ENCODE measurements at regions not wholly inside any gene's neighbourhood (a gene's known extent, or its start where the extent isn't known, plus 50 kb on each side); places are given as distances from the start of the nearest gene placed in this dataset.
A peak's percentile ranks its signal among the peaks of the same experiment; 100 is the strongest.
"Not testable (repeated sequence)": the region's sequence is repeated elsewhere in the genome, so short reads cannot be mapped to it uniquely, and the experiment has no call there.

DNA sequence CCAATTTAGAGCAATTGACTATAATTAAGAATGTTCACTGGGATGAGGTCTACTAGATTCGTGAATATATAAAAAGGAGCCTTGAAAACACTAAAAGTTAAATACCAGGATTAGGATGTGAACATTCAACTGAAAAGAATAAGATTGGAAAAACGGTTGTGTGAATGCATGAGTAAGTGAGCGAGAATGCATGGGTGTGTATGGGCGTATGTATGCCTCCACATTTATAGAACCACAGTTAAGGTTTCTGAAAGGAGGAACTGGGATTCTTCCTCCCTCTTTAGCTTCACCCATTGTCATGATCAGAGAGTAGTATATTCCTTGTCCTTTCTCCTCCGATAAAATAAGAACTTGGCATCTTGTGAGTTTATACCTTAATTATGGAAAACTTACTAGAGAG lies 151.1 kb upstream of the UBE2E3 start:
- no peak for DNase-seq

DNA sequence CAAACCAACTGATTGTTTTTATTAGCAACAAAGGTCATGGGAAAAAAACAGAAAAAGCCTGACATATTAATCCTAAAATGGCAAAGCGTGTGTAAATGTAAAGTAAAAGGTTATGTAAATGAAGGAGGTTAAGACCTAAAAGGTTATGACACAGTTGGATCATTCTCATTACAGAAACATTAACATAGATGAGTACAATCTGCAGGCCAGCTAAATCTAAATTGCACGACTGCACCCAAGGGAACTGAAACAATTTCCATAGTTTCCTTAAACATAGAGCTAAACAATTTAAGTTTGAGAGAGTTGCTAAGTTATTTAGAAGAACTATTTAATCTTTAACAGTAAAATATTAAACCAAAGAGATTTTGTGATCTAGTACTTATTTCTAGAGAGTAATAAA lies 151.6 kb upstream of the UBE2E3 start:
- no peak for DNase-seq

DNA sequence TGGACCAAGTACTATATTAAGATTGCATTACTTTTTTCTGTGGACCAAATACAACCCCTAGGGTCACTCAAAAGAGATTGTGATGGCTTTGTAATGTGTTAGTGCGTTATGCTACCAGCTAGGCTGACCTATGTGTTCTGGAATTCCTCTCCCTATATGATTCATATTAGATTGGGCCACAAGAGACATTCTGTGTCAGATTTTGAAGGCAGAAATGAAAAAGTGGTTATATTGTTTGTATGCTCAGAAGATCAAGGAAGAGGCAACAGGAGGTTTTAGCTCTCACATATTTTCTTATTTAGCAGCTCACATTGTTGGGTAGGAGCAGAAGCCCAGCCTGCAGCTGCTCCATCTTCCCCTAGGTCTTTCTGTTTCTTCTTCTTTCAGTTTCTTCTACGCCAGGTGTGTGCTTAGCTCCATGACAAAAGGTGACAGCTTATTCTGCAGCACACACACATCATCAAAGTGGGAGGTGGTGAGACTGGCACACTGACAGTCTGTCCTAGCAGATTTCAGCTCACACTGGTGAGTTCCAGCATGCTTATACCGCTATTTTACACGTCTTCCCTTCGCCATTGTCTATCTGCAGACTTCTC lies 156.8 kb upstream of the UBE2E3 start:
- no peak for DNase-seq

DNA sequence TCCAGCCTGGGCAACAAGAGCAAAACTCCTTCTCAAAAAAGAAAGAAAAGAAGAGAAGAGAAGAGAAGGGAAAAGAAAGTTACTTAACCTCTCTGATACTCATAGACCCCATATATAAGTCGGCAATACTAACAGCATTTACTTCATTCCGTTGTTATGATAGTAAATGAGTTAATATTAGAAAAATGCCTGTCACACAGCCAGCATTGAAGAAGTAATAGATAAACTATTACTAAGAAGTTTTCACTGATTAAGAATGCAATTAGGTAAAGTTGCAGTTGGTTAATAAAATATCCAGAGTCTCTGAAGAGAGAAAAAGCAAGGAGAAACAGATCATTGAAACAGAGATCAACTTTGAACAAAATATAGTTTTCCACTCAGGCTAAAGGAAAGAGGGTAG lies 161.3 kb upstream of the UBE2E3 start:
- no peak for DNase-seq

DNA sequence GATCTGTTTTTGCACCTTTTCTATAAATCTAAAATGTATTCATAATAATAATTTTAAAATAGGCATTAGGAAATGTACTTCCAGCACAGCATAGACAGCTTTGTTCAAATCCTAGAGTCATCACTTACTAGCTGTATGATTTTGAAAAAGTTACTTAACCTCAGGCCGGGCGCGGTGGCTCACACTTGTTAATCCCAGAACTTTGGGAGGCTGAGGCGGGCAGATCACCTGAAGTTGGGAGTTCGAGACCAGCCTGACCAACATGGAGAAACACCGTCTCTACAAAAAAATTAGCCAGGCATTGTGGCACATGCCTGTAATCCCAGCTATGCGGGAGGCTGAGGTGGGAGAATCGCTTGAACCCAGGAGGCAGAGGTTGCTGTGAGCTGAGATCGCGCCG lies 161.7 kb upstream of the UBE2E3 start:
- DNase-seq, result not testable (repeated sequence)

DNA sequence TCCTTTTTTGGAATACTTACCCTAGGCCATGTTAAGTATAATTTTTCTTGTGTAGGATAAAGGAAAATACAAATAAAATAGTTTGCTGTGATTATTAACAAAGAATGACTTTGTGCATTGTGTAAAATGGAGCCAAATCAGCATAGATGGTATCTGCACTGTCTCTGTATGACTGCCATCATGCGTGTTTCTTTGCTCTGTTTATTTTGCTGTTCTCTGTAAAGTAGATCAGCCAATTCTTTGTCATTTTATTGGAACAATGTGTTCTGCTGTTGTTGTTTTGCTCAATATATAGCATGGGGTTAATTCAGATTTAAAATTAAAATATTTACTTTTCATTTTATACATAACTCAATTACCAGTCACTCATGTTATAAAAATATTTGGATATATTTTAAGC lies 181.3 kb upstream of the UBE2E3 start:
- DNase-seq, result no peak

DNA sequence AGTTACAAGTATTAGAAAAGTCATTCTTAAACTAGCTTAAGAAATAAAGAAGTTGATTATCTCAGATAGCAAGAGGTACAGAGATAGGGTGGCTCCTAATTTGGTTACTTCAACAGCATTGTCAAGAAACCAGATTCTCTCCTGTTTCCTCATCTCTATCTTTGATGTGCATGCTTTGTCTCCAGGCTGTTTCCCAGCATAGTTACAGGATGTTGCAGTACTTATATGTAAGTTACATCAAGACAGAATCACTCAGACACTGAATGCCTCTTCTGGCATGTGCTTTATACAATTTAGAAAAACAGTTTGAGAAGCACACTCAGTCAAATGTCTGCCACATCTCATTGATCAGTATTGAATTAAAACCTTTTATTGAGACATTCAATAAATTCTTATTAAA lies 189.5 kb upstream of the UBE2E3 start:
- no peak for DNase-seq

DNA sequence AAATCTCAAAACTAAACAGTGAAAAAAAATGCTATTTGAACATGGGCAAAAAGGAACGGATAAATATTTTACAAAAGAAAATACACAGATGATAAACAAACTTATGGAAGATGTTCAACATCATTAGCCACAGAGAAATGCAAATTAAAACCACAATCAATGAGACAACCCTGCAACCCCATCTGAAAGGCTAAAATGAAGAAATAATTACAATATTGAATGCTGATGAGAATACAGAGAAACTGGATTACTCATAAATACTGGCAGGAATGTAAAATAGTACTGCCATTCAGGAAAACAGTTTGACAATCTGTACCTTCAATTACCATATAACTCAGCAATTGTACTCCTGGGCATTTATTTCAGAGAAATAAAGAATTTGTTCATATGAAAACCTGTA lies 193.1 kb upstream of the UBE2E3 start:
- DNase-seq, result no peak

DNA sequence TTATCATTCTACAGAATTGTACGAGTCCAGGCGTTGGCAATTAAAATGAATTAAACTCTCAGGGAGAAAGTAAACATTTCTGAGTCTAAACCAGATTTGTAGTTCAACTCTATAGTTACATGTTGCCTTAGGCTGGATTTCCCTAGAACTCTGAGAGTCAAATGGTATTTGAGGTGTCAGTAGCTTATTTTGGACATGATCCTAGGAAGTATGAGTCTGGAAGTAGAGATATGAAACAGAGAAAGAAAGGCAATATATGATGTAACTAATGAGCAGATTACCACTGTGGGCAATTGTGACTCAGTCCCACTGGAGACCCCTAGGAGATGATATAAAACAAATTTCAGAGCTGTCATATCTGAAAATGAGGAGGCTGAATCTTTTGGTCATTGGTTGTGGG lies 199.1 kb upstream of the UBE2E3 start:
- no peak for DNase-seq

DNA sequence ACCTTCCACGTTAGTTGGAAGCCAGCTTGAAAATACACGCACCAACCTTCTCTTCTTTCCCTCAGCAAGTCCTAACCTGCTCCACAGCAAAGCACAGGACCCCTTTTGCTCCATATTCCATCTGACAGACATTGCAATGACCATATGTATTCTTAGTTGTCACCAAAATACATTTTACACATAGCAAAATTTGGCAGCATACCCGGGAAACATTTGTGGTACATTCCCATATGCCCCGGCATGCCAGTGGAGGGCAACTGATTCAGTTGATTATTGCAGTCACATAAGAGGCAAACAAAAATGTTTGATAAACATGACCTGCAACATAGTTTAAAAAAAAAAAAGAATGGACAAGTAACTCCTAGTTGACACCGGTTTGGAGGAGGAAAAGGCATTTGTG lies 202.1 kb upstream of the UBE2E3 start:
- DNase-seq, result no peak

DNA sequence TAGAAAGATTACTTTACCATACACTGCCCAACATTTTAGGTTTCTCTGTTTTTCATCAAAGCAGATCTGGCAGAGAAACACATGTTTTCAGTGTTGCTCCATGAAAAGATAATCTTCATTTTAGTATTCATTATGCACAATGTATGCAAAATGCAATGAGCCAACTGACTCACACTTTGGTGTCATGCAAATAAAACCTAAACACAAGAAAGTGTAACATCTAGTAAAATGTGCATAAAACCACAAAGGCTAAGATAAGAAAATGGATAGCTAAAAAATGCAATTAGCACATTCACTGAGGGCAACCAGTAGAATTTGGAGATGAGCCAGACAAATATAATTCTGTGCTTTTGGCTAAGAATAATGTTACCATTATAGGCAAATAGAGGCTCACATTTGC lies 203.5 kb upstream of the UBE2E3 start:
- no peak for DNase-seq

DNA sequence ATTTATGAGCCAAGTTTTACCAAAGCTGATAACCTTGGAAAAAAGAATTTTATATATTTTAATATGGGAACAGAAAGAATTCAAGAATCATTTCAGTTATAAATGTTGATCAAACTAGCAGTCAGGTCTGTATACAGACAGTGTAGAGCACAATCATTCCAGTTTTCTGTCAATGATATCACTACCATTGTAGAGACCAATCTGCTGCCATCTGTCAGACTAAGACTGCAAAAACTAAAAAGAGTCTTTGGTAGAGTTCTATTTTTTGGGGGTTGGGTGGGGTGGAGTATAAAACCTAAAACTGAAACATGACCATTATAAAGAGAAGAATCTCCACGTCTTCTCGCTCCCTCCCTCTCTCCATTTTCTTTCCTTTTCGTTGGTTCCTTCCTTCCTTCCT lies 204.7 kb upstream of the UBE2E3 start:
- DNase-seq, result no peak

DNA sequence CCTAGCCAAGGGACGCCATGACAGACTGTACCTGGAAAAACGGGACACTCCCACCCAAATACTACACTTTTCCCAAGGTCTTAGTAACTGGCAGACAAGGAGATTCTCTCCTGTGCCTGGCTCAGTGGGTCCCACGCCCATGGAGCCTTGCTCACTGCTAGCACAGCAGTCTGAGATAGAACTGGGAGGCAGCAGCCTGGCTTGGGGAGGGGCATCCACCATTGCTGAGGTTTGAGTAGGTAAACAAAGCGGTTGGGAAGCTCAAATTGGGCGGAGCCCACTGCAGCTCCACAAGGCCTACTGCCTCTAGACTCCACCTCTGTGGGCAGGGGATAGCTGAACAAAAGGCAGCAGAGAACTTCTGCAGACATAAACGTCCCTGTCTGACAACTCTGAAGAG lies 215.1 kb upstream of the UBE2E3 start:
- not testable (repeated sequence) for DNase-seq

DNA sequence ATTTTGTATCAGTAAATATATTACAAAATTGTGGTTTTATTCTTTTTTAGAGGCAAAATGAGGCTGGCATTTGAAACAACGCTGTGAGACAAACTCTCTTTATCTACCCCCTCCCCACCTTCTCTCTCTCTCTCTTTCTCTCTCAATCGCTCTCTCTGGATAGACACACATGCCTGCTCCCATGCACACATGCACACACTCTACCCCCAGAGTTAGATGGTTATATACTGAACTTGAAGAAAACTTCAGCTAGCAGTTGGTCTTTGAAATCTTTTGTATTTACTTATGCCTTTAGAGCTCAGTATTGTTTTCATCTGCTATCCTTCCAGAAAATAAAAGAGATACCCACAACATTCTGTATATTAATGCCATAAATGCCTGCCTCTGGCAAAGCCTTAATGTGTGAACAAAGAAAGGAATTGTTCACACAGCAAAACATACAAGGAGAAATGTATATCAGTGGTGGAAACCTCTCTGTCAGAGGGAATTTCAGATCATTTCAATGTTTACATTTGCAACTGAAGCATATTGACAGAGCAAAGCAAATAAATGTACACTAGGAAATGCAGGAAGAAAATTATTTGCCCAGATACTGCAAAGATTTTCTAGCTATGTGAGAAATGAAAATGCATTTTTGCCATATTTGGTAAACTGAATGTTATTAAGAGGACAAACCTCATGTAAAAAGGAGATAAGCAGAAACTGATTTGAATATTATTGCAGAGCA lies 217.0 kb upstream of the UBE2E3 start:
- no peak for DNase-seq

DNA sequence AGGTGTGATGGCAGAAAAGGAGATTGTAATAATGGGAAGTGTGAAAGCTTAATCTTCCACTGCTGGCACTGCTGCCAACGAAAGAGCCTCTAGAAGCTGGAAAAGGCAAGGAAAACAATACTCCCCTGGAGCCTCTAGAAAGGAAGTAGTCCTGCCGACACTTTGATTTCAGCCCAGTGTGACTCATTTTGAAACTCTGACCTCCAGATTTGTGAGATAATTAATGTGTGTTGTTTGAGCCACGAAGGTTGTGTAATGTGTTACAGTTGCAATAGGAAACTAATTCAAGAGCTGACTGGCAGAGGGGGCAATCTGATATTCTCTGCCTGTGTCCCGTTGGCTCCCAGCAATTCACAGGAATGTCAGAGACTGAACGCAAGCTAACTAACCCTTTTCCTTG lies 219.2 kb upstream of the UBE2E3 start:
- DNase-seq, result peak; percentile 1

DNA sequence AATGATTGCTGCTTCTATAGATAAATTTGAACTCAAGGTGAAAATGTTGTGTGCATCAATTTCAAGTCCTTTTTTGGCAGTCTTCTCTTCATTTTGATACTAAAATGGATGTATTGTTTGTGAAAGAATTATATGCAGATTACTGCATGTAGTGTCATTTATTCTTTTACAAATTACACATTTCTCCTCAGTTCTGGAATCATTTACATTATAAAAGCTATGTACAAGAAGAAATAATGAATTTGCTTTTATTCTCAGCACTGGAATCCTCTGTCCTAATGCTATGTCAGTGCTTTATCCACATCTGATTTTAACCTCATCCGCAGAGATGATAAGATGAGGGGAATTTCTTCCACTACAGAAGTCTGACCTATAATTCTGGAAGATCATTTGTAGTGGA lies 220.8 kb upstream of the UBE2E3 start:
- no peak for DNase-seq

DNA sequence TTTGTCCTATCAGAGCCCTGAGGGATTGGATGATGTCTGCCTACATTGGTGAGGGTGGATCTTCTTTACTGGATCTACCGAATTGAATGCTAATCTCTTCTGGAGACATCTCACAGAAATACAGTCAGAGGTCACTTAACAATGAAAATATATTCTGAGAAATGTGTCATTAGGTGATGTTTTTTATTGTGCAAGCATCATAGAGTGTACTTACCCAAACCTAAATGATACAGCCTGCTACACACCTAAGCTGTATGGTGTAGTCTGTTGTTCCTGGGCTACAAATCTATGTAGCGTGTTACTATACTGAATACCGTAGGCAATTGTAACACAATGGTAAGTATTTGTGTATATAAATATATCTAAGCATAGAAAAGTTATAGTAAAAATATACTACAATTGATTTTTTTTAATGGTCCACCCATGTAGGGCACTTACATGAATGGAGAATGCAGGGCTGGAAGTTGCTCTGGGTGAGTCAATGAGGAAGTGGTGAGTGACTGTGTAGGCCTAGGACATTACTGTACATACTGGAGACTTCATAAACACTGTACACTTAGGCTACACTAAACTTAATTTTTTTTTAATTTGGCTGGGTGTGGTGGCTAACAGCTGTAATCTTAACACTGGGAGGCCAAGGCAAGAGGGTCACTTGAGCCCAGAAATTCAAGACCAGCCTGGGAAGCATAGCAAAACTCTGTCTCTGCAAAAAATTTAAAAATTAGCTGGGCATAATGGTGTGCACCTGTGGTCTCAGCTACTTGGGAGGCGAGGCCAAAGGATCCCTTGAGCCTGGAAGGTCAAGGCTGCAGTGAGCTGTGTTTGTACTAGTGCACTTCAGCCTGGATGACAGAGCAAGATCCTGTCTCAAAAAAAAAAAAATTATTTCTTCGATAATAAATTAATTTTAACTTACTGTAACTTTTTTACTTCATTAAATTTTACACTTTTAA lies 226.3 kb upstream of the UBE2E3 start:
- no peak for DNase-seq

DNA sequence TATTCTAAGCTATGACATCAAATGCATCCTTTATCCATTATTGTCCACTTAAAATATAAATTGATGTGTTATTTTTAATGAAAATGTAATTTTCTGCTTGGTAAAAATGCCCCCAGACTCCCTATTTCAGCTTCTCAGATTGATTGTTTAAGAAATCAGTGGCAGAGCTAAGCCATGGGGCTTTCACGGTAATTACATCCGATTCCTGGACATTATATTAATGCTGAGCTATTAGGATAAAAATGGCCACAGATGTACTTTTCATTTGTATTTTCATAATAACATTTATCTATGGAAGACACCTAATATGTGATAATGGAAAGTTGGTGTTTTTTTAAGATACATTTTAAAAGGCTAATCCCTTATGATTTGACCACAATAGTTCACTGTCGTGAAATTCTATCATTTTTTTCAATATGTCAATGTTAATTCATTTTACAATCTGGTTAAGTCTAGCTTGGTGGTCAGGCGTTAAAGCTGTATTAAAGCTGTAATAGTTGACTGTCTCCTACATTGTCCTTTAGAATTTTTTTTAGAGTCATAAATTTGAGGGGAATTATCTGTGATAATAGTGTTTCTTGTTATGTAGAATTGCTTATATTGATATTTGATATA lies 229.0 kb upstream of the UBE2E3 start:
- no peak for DNase-seq

DNA sequence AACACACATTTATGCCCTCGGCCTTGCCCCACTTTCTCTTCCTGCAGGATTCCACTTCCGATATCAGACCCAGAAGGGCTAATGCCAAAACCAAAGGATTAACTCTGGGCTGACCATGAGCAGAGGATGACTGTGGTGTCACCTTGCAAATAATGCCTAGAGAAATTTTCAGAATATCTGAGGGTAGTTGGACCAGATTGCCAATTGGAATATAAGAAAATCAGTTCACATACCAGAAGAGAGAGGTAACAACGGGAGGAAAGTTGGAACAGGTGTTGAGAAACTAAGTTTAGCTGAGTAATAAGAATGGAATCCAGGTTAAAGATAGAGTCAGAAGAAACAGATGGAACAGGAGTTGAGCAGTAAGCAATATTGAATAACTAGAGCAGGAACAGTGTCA lies 232.7 kb upstream of the UBE2E3 start:
- DNase-seq, result no peak

DNA sequence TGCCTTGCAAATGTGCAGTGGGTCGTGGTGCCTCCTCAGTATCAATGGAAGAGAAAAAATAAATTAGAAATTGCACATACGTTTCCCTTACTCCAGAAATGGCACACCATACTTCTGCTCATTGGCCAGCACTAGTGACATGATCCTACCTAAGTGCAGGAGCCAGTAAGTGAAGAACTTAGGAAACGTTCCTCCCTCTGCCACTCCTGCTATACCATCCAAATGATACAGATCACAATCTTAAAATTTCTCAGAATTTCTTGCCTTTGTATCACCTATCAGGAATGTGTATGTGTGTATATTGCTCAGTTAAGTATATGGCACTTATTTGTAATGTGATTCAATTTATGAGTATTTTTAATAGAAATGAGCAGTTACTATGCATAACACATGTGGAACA lies 237.0 kb upstream of the UBE2E3 start:
- no peak for DNase-seq

DNA sequence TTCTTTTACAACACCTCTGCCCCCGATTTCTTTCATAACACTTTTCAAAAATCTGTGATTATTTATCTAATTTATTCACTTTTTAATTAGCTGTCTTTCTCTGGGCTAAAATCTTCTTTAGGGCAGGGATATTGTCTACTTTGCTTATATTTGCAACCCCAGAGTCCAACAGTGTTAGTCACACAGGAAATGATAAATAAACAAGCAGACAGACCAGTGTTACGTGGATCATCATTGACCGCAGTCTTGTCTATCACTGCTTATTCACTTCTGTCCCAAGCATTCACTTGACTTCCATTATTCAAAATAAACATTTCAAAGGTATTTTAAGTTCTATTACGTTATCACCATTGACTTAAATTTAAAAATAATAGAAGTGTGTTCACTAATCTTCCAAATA lies 237.6 kb upstream of the UBE2E3 start:
- DNase-seq, result no peak

DNA sequence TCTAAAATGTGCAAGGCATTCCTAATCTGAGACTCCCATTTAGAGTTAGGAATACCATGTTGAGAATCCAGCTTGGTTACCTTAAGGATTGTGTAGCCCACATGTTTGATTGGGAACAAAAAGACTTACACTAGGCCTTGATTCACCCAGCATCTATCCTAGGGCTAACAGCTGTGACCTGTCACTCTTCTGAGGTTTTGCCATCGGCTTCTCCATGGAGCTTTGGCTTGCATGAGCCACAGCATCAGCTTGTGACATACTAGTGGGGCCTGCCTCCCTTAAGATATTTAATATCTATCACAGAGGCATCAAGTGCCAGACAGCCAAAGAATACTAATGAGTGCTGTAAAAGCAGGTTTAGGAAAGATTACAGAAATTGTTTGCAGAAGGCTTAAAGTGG lies 241.3 kb upstream of the UBE2E3 start:
- no peak for DNase-seq

DNA sequence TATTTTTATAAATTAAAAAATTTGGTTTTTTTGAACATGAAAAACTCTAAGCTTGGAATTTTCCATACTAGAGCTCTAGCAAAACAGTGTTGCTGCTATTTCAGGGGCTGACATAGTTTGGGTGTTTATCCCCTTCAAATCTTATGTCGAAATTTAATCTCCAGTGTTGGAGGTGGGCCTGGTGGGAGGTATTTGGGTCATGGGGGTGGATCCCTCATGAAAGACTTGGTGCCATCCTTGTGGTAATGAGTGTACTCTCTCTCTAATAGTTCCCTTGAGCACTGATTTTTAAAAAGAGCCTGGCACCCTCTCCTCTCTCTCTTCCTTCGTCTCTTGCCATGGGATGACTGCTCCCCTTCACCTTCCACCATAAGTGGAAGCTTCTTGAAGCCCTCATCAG lies 244.6 kb upstream of the UBE2E3 start:
- DNase-seq, result no peak

DNA sequence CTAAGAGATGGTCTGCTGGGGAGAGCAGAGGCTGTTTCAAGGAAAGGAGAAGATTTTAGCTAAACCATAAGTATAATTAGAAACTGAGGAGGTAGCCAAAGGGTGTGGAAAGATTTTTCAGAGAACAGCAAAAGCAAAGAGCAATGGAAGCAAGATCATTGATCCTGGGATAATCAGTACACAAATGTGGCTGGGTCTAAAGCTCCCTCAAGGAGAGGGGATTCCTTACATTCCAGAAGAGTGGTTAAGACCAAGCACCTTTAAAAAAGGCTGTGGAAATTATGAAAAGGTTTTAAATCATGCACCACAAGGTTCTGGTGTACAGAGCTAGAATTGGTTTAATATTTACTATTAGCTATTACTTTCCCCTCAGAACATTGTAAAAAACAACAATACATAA lies 246.0 kb upstream of the UBE2E3 start:
- DNase-seq, result no peak
